ENCODE measurements at regions not wholly inside any gene's neighbourhood (a gene's known extent, or its start where the extent isn't known, plus 50 kb on each side); places are given as distances from the start of the nearest gene placed in this dataset.

GRCh38 chr11:119501777-119502405, 78.9 kb upstream of the THY1 start:
- TF ChIP-seq CTCF (IDR thresholded peaks at IDR 0.05; ENCODE audit: borderline replicate concordance, extremely low read depth, low read length, poor library complexity, severe bottlenecking), result no peak
- TF ChIP-seq EZH2 (IDR thresholded peaks at IDR 0.05; ENCODE audit: borderline replicate concordance, low read depth, low read length, severe bottlenecking), result no peak
